ENCODE measurements at regions not wholly inside any gene's neighbourhood (a gene's known extent, or its start where the extent isn't known, plus 50 kb on each side); places are given as distances from the start of the nearest gene placed in this dataset.
A peak's percentile ranks its signal among the peaks of the same experiment; 100 is the strongest.
"Not testable (repeated sequence)": the region's sequence is repeated elsewhere in the genome, so short reads cannot be mapped to it uniquely, and the experiment has no call there.

DNA sequence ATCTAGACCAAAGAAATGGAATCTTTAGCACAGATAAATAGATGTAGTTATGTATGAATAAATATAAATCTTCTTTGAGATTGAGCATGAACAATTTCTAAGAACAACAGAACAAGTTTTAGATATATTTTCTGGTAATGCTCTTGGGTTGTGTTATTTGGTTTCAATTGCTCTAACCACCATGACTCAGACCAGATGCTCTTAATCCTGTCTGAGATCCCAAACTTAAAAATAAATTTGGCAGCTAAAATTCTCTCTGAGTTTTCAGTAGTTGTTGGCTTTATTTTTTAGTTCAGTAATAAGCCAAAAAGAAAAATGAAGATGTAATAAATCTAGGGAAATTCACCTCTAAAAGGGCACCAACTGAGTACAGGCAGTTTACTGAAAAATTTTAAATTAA is 1693.4 kb downstream of the NCAM2 start:
- no peak for DNase-seq (ENCODE audit: low read depth in 2 of 3, low spot score in 1 of 3)

GRCh38 chr21:22703521-22703920 is 1705.3 kb downstream of the NCAM2 start:
- DNase-seq (ENCODE audit: low read depth in 2 of 3, low spot score in 1 of 3), result no peak

DNA sequence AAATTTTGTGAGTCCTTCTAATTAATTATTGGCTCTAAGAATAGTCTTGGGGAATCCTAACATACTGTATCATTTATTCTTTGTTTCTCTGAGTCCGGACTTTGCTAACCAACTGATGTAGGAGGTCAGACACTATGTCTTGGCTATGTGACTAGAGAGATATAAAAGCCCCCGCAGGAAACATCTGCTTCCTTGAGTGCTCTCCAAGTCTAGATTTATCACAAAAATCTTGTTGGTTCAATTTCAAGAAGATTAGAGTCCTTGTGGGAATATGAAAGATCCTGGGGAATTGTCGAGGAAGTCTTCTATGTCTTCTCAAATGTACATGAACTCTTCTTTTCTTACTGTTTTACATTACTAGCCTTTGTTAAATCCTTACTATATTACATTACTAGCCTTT is 1712.5 kb downstream of the NCAM2 start:
- no peak for DNase-seq (ENCODE audit: low read depth in 2 of 3, low spot score in 1 of 3)

DNA sequence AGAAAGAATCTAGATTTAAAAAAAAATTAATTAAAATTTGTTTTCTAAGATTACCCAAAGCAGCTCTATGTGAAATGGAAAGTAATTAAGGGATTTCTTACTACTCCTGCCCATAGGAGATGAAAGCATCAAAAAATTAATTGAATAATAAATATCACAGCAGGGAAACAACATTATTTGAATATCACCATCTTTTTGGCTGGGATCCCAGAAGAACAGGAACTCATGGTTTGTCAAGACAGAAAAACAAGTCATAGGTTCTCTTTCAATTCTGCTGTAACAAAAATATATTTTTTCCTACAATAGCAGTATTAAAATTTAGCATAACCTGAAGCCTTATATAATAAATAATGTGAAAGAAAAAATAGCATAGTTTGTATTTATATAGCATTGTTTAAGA is 1713.4 kb downstream of the NCAM2 start:
- DNase-seq (ENCODE audit: low read depth in 2 of 3, low spot score in 1 of 3), result no peak

DNA sequence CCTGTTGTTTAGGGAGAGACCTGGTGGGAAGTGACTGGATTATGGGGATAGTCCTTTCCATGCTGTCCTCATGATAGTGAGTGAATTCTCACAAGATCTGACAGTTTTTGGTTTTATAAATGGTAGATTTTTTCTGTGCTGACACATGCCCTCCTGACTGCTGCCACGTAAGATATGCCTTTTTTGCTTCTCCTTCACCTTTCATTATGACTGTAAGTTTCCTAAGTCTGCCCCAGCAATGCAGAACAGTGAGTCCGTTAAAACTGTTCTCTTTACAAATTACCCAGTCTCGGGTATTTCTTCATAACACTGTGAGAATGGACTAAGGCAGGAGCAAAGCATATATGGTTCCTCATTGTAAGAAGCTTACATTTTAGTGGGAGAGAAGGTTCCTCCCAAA is 1727.2 kb downstream of the NCAM2 start:
- no peak for DNase-seq (ENCODE audit: low read depth in 2 of 3, low spot score in 1 of 3)

DNA sequence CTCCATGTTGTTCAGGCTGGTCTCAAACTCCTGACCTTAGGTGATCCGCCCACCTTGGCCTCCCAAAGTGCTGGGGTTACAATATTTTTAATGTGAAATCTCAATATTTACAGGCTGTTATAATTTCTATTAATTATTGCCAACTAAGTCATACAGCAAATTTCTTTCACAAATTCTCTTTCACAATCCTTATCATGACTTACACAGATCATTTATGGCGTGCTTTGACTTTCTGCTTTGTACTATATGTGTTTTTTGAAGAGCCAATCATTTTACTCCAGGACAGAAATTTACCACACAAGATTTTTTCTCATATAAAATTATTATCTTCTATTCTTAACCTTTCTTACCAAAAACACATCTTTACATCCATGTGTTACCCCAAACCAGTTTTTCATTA is 1729.9 kb downstream of the NCAM2 start:
- no peak for DNase-seq (ENCODE audit: low read depth in 2 of 3, low spot score in 1 of 3)

- no peak for DNase-seq (ENCODE audit: low read depth in 2 of 3, low spot score in 1 of 3)
Measured at GRCh38 chr21:22743085-22743484, 1744.9 kb downstream of the NCAM2 start.

- no peak for DNase-seq (ENCODE audit: low read depth in 2 of 3, low spot score in 1 of 3)
Measured at GRCh38 chr21:22754746-22755145, 1756.5 kb downstream of the NCAM2 start.

DNA sequence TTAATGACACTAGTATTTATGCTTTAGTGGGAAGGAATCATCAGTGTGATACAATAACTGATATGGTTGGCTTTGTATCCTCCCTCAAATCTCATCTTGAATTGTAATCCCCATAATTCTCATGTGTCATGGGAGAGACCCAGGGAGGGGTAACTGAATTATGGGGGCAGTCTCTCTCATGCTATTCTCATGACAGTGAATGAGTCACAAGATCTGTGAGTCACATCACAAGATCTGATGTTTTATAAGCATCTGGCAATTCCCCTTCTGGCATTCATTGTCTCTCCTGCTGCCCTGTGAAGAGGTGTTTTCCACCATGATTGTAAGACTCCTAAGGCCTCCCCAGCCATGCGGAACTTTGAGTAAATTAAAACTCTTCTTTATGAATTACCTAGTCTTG is 1760.3 kb downstream of the NCAM2 start:
- no peak for DNase-seq (ENCODE audit: low read depth in 2 of 3, low spot score in 1 of 3)

DNA sequence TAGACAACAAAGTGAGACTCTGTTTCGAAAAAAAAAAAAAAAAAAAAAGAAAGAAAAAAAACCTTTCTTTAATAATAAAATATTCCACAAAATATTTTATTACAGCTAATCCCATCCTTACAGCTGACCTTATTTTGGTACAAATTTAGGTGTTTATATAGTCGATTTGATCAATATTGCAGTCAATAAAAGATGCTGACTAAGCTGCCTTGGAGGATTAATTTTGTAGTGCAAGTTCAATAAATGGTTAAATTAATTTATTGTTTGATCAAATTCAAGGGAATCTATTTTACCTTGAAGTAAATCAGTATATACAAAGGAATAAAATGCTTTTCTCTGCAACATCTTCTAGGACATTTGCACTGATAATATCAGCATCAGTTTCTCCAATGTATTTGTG is 1764.3 kb downstream of the NCAM2 start:
- no peak for DNase-seq (ENCODE audit: low read depth in 2 of 3, low spot score in 1 of 3)

DNA sequence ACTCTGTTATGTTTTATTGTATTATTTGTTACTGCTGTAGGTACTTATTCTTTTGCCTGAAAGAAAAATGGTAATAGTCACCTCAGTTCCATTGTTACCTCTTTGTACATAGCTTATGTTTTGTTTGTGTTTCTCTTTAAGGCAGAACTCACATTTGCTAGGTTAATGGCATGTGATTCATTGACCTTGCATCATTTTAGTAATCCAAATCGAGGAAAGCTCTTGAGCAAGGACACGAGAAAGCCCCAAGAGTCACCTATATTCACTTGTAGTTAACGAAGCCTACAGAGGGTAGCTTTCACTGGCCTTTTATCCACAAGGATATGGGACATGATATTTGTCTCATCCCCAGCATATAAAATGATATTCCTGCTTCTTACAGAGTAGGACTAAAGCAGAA is 1765.2 kb downstream of the NCAM2 start:
- no peak for DNase-seq (ENCODE audit: low read depth in 2 of 3, low spot score in 1 of 3)

DNA sequence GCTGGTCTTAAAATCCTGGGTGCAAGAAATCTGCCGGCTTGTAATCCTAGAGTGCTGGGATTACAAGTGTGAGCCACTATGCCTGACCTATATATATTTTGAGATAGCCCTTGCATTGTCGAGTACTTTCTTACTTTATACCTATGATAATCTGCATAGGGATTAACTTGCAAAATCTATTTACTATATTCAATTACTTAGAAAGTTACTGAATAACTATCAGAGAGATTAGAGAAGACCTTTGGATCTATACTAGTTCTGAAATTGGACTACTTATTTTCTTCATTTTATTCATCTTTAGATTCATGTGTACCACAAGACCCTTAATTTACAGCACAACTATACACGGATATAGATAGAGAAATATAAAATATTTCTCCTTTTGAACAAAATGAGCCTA is 1766.0 kb downstream of the NCAM2 start:
- no peak for DNase-seq (ENCODE audit: low read depth in 2 of 3, low spot score in 1 of 3)

DNA sequence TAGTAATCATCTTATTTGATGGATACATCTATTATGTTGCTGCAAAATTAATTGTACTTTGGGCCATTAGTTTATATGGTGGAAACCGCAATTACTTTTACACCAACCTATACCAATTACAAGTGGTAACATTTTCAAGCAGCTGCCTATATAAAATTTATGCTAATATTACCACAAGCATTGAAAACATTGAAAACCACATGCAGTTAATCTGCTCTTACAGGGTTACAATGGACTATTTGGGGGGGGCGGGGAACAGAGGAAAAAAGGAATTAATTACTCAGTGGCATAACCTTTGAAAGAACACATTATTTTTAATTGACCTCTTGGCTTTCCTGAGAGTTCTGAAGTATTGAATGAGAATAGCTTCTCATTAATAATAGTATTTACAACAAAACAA is 1793.2 kb downstream of the NCAM2 start:
- DNase-seq (ENCODE audit: low read depth in 2 of 3, low spot score in 1 of 3), result no peak

DNA sequence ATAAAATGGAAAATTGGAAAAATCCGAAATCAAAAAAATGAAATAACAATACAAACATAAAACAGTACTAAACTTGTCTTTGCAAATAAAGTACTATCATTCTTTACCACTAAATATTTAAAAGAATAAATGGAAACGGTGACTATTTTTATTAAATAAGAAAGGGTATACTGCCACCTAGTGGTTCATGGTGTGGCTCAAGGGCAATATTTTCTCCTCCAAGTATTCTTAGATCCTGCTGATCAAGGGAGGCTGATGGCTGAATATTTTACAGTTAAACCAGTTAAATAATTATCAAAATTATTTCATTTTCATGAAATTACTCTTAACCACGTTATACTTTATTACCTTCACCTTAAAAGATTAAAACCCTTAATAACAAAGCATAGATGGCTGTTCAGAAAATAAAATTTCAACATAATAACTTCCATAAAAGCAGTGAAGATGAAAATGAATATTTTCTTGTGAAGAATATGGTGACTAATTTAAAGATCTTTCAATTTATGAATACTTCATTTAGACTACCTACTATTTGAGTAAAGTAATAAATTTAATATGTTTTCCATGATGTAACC is 1793.9 kb downstream of the NCAM2 start:
- peak in 1 of 3 donors; percentile 20 for DNase-seq (ENCODE audit: low read depth in 2 of 3, low spot score in 1 of 3)

- DNase-seq (ENCODE audit: low read depth in 2 of 3, low spot score in 1 of 3), result no peak
Measured at GRCh38 chr21:22795091-22795490, 1796.9 kb downstream of the NCAM2 start.

GRCh38 chr21:22795644-22796043 is 1797.4 kb downstream of the NCAM2 start:
- DNase-seq (ENCODE audit: low read depth in 2 of 3, low spot score in 1 of 3), result no peak

GRCh38 chr21:22796147-22796546 is 1797.9 kb downstream of the NCAM2 start:
- no peak for DNase-seq (ENCODE audit: low read depth in 2 of 3, low spot score in 1 of 3)

GRCh38 chr21:22804151-22804550 is 1805.9 kb downstream of the NCAM2 start:
- DNase-seq (ENCODE audit: low read depth in 2 of 3, low spot score in 1 of 3), result no peak

DNA sequence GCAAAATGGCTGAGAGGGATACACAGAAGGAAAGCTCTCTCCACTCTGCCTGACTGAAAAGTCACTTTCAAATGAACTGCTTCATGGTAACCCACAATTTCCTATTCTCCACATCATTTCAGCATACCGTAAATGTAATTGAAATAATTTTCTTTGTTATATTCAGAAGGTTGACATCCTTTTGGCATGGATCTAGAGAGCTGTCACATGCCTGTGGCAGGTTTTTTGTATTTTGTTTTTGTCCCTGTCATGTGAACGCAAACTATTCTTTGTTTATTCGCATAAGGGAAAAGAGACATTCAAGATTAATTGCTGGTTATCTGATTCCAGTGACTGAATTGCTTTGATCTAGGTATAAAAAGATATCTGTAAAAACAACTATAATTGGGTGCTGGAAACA is 1808.1 kb downstream of the NCAM2 start:
- DNase-seq (ENCODE audit: low read depth in 2 of 3, low spot score in 1 of 3), result no peak

DNA sequence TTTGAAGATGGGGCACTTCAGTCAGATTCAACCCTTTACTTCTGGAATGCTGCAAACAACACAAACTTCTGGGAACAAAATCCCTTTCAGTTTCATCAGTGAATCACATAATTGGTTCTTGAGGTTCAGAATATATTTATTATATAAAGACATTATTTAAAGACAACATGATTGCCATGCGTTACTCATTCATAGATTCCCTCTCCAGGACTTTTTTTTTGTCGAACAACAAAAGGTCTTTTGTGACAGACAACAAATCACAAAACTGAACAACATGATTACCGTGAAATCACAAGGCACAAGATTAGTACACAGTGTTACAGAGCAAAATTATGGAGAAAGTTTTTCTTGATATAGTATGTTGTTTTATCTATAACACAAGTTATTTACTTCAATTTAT is 1815.0 kb downstream of the NCAM2 start:
- no peak for DNase-seq (ENCODE audit: low read depth in 2 of 3, low spot score in 1 of 3)

- not testable (repeated sequence) for DNase-seq (ENCODE audit: low read depth in 2 of 3, low spot score in 1 of 3)
Measured at GRCh38 chr21:22818681-22819485, 1820.7 kb downstream of the NCAM2 start.

DNA sequence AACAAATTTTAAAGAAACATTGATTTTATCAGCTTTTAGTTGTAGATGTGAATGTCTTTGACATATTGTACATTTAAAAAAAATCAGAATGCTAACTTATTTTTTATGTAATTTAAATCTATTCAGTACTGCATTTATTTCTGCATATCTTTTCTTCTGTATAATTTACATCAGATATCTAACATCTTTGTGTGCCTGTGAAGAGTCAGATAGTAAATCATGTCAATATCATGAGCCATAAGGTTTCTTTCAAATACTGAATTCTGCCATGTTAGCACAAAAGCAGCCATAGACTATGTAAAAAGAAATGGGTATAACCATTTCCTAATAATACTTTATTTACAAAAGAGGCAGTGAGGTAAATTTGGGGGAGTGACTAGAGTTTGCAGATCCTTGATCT is 1829.2 kb downstream of the NCAM2 start:
- no peak for DNase-seq (ENCODE audit: low read depth in 2 of 3, low spot score in 1 of 3)

DNA sequence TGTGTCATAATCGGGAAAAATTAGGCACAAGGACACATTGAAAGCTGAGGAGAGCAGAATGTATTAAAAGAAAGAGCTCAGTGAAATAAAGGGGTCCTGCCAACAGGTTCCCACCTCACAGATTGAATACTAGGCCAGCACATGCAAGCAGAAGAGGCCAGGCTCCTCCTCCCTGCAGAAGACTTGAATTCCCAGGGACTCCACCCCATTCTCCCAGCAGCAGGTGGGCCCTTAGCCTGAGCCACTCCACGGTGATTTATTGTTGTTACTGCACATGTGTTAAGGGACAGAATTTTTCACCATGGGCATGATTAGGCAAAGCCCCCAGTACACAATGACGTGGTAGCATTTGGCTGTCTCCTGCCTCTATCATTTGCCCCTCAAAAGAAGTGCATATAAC is 1844.7 kb downstream of the NCAM2 start:
- no peak for DNase-seq (ENCODE audit: low read depth in 2 of 3, low spot score in 1 of 3)
